ENCODE measurements at regions not wholly inside any gene's neighbourhood (a gene's known extent, or its start where the extent isn't known, plus 50 kb on each side); places are given as distances from the start of the nearest gene placed in this dataset.

GRCh38 chr4:45745741-45746140, 378.1 kb downstream of the GABRG1 start:
- Histone ChIP-seq H3K27me3 (no peaks in the 10 kb centered on the region), H3K9me3 (no peaks in the 10 kb centered on the region), H3K36me3 (no peaks in the 10 kb centered on the region), H3K4me1 (no peaks in the 10 kb centered on the region), H3K4me3 (replicated peaks in 1 of 3) (no peak overlapping the region), H3K27ac (no peak overlapping the region)
- TF ChIP-seq, protein P1, sequence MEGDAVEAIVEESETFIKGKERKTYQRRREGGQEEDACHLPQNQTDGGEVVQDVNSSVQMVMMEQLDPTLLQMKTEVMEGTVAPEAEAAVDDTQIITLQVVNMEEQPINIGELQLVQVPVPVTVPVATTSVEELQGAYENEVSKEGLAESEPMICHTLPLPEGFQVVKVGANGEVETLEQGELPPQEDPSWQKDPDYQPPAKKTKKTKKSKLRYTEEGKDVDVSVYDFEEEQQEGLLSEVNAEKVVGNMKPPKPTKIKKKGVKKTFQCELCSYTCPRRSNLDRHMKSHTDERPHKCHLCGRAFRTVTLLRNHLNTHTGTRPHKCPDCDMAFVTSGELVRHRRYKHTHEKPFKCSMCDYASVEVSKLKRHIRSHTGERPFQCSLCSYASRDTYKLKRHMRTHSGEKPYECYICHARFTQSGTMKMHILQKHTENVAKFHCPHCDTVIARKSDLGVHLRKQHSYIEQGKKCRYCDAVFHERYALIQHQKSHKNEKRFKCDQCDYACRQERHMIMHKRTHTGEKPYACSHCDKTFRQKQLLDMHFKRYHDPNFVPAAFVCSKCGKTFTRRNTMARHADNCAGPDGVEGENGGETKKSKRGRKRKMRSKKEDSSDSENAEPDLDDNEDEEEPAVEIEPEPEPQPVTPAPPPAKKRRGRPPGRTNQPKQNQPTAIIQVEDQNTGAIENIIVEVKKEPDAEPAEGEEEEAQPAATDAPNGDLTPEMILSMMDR (IDR thresholded peaks at IDR 0.05), result no peak
- no peak for TF ChIP-seq POLR2A (IDR thresholded peaks at IDR 0.05)
- 91 to 92% methylated on average over 3 of the region's 3 CpGs for WGBS, 2 donors
- no peak for DNase-seq
- intact Hi-C loops (cut with DNase I), result no loop called here

DNA sequence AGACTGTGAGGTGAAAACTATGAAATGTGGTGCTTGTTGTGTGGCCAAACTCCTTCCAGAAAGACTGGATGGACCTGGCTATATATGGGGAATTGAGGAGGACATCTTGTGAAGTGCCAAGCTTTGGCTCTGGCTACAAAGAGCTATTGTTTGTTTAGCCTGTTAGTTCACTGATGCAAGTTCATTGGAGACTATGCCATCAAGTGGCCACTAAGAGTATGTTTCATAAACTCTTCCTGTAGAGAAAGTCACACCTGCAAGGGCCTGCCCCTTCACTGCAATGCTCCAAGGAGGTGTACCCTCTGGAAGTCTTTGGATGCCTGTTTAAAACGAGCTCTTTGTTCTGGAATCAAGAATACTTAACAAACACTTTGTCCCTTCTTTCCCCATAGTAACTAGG, 382.0 kb downstream of the GABRG1 start:
- TF ChIP-seq POLR2A (IDR thresholded peaks at IDR 0.05), result no peak
- TF ChIP-seq, protein P1 (IDR thresholded peaks at IDR 0.05), result no peak
- intact Hi-C loops (cut with DNase I), result no loop called here
- 27 to 38% methylated on average over 1 of the region's 1 CpG for WGBS, 2 donors
- Histone ChIP-seq H3K4me1 (no peaks in the 10 kb centered on the region), H3K27ac (no peak overlapping the region), H3K27me3 (no peaks in the 10 kb centered on the region), H3K4me3 (replicated peaks in 1 of 3) (no peak overlapping the region), H3K36me3 (no peaks in the 10 kb centered on the region), H3K9me3 (no peaks in the 10 kb centered on the region)
- no peak for DNase-seq

GRCh38 chr4:45732161-45732560, 391.7 kb downstream of the GABRG1 start:
- H3K27me3 ChIP-seq, result no peaks in the 10 kb centered on the region
- no peaks in the 10 kb centered on the region for H3K36me3 ChIP-seq
- no peak overlapping the region for H3K4me3 ChIP-seq (replicated peaks in 1 of 3)
- WGBS, 2 donors, result 76 to 79% methylated on average over 1 of the region's 1 CpG
- no peak for TF ChIP-seq POLR2A (IDR thresholded peaks at IDR 0.05)
- TF ChIP-seq, protein P1 (IDR thresholded peaks at IDR 0.05), result no peak
- no peaks in the 10 kb centered on the region for H3K9me3 ChIP-seq
- intact Hi-C loops (cut with DNase I), result no loop called here
- no peak for DNase-seq
- no peak overlapping the region for H3K27ac ChIP-seq
- no peaks in the 10 kb centered on the region for H3K4me1 ChIP-seq

- 93 to 95% methylated on average over 3 of the region's 3 CpGs for WGBS, 2 donors
- Histone ChIP-seq H3K36me3 (no peaks in the 10 kb centered on the region), H3K27ac (no peak overlapping the region), H3K4me3 (replicated peaks in 1 of 3) (no peak overlapping the region), H3K27me3 (no peaks in the 10 kb centered on the region), H3K9me3 (no peaks in the 10 kb centered on the region), H3K4me1 (no peaks in the 10 kb centered on the region)
- intact Hi-C loops (cut with DNase I), result no loop called here
- DNase-seq, result no peak
- TF ChIP-seq, protein P1 (IDR thresholded peaks at IDR 0.05), result no peak
- no peak for TF ChIP-seq POLR2A (IDR thresholded peaks at IDR 0.05)
Measured at GRCh38 chr4:45716093-45716492, 407.8 kb downstream of the GABRG1 start.

- Histone ChIP-seq H3K27ac (no peak overlapping the region), H3K4me3 (replicated peaks in 1 of 3) (no peak overlapping the region), H3K36me3 (no peaks in the 10 kb centered on the region), H3K27me3 (no peaks in the 10 kb centered on the region), H3K4me1 (no peaks in the 10 kb centered on the region), H3K9me3 (no peaks in the 10 kb centered on the region)
- intact Hi-C loops (cut with DNase I), result no loop called here
- TF ChIP-seq POLR2A (IDR thresholded peaks at IDR 0.05), result no peak
- TF ChIP-seq, protein P1 (IDR thresholded peaks at IDR 0.05), result no peak
- DNase-seq, result no peak
- WGBS, 2 donors, result 76 to 88% methylated on average over 1 of the region's 1 CpG
Measured at GRCh38 chr4:45713996-45714395, 409.9 kb downstream of the GABRG1 start.
